ENCODE measurements at regions not wholly inside any gene's neighbourhood (a gene's known extent, or its start where the extent isn't known, plus 50 kb on each side); places are given as distances from the start of the nearest gene placed in this dataset.

GRCh38 chr3:5758699-5759098, 571.2 kb downstream of the EDEM1 start:
- H3K36me3 ChIP-seq (ENCODE audit: insufficient read depth, low read length): no peaks in the 10 kb centered on the region
- H2AFZ ChIP-seq (ENCODE audit: low read length): no peak overlapping the region
- POLR2A ChIA-PET: interaction anchor here (0.7 kb wide), 2 partner anchors 16 to 804 kb away, joined by 3 read pairs; no protein-coding TSS in a partner anchor
- H3K9me2 ChIP-seq (ENCODE audit: insufficient read depth, low read length): no peaks in the 10 kb centered on the region
- H3K4me2 ChIP-seq (ENCODE audit: low read length): no peak overlapping the region
- BruUV-seq (replicated peaks): no TSS peak
- TF ChIP-seq CTCF (conservative IDR thresholded peaks at IDR 0.05; ENCODE audit: low read length) (no peak), EZH2phosphoT487 (IDR thresholded peaks at IDR 0.05; ENCODE audit: borderline replicate concordance, low read depth, low read length) (no peak)
- no peaks in the 10 kb centered on the region for H3K4me1 ChIP-seq (ENCODE audit: insufficient read depth, low read length, poor library complexity, severe bottlenecking)
- no peaks in the 10 kb centered on the region for H3K79me2 ChIP-seq (ENCODE audit: insufficient read depth, low read depth, low read length)
- no peak overlapping the region for H3K27ac ChIP-seq (ENCODE audit: low read depth, low read length, poor library complexity, severe bottlenecking)
- DNase-seq (ENCODE audit: low spot score): no peak
- no peak overlapping the region for H3K4me3 ChIP-seq (ENCODE audit: low read depth, low read length, poor library complexity, severe bottlenecking)
- CTCF ChIA-PET (ENCODE audit: unreplicated experiment): no interaction called here
- intact Hi-C loops (cut with micrococcal nuclease; ENCODE audit: unreplicated experiment): no loop called here
- no peaks in the 10 kb centered on the region for H4K20me1 ChIP-seq (ENCODE audit: insufficient read depth, low read length)
- H3K9me3 ChIP-seq (ENCODE audit: low read length): no peaks in the 10 kb centered on the region

- no peak for TF ChIP-seq EZH2phosphoT487 (IDR thresholded peaks at IDR 0.05; ENCODE audit: borderline replicate concordance, low read depth, low read length)
- no peak for TF ChIP-seq CTCF (conservative IDR thresholded peaks at IDR 0.05; ENCODE audit: low read length)
- Histone ChIP-seq H3K9me2 (ENCODE audit: insufficient read depth, low read length) (no peaks in the 10 kb centered on the region), H3K4me1 (ENCODE audit: insufficient read depth, low read length, poor library complexity, severe bottlenecking) (no peaks in the 10 kb centered on the region), H4K20me1 (ENCODE audit: insufficient read depth, low read length) (no peaks in the 10 kb centered on the region), H2AFZ (ENCODE audit: low read length) (no peak overlapping the region), H3K4me2 (ENCODE audit: low read length) (no peak overlapping the region), H3K27ac (ENCODE audit: low read depth, low read length, poor library complexity, severe bottlenecking) (no peak overlapping the region), H3K4me3 (ENCODE audit: low read depth, low read length, poor library complexity, severe bottlenecking) (no peak overlapping the region), H3K9me3 (ENCODE audit: low read length) (no peaks in the 10 kb centered on the region), H3K79me2 (ENCODE audit: insufficient read depth, low read depth, low read length) (no peaks in the 10 kb centered on the region), H3K36me3 (ENCODE audit: insufficient read depth, low read length) (no peaks in the 10 kb centered on the region)
- ChIA-PET POLR2A (no interaction called here), CTCF (ENCODE audit: unreplicated experiment) (no interaction called here)
- BruUV-seq (replicated peaks): no TSS peak
- intact Hi-C loops (cut with micrococcal nuclease; ENCODE audit: unreplicated experiment): no loop called here
- no peak for DNase-seq (ENCODE audit: low spot score)
These were observed 575.0 kb downstream of the EDEM1 start for GRCh38 chr3:5762506-5762905.

- intact Hi-C loops (cut with micrococcal nuclease; ENCODE audit: unreplicated experiment): no loop called here
- no peak overlapping the region for H3K4me2 ChIP-seq (ENCODE audit: low read length)
- BruUV-seq (replicated peaks): no TSS peak
- no peaks in the 10 kb centered on the region for H4K20me1 ChIP-seq (ENCODE audit: insufficient read depth, low read length)
- H2AFZ ChIP-seq (ENCODE audit: low read length): no peak overlapping the region
- CTCF ChIA-PET (ENCODE audit: unreplicated experiment): no interaction called here
- H3K9me3 ChIP-seq (ENCODE audit: low read length): no peaks in the 10 kb centered on the region
- no peaks in the 10 kb centered on the region for H3K4me1 ChIP-seq (ENCODE audit: insufficient read depth, low read length, poor library complexity, severe bottlenecking)
- no peaks in the 10 kb centered on the region for H3K79me2 ChIP-seq (ENCODE audit: insufficient read depth, low read depth, low read length)
- TF ChIP-seq CTCF (conservative IDR thresholded peaks at IDR 0.05; ENCODE audit: low read length): no peak
- TF ChIP-seq EZH2phosphoT487 (IDR thresholded peaks at IDR 0.05; ENCODE audit: borderline replicate concordance, low read depth, low read length): no peak
- H3K36me3 ChIP-seq (ENCODE audit: insufficient read depth, low read length): no peaks in the 10 kb centered on the region
- no peaks in the 10 kb centered on the region for H3K9me2 ChIP-seq (ENCODE audit: insufficient read depth, low read length)
- no peak overlapping the region for H3K4me3 ChIP-seq (ENCODE audit: low read depth, low read length, poor library complexity, severe bottlenecking)
- POLR2A ChIA-PET: interaction anchor here (0.7 kb wide), 1 partner anchor 379 kb away, joined by 3 read pairs; no protein-coding TSS in a partner anchor
- DNase-seq (ENCODE audit: low spot score): no peak
- H3K27ac ChIP-seq (ENCODE audit: low read depth, low read length, poor library complexity, severe bottlenecking): no peak overlapping the region
These were observed 579.3 kb downstream of the EDEM1 start for GRCh38 chr3:5766848-5767247.

All from OCI-LY7 (cell line).